ENCODE measurements at regions not wholly inside any gene's neighbourhood (a gene's known extent, or its start where the extent isn't known, plus 50 kb on each side); places are given as distances from the start of the nearest gene placed in this dataset.

GRCh38 chr6:62371453-62372210 lies 85.6 kb upstream of the KHDRBS2 start:
- Histone ChIP-seq H3K27ac (ENCODE audit: low read length) (no peak overlapping the region), H3K4me3 (ENCODE audit: low read length) (no peak overlapping the region), H3K4me2 (ENCODE audit: low read length) (no peak overlapping the region), H3K36me3 (ENCODE audit: low read depth, low read length) (no peaks in the 10 kb centered on the region), H3K4me1 (ENCODE audit: insufficient read depth, low read length) (no peaks in the 10 kb centered on the region), H3K9me2 (replicated peaks; ENCODE audit: low read length) (no peaks in the 10 kb centered on the region), H3F3A (ENCODE audit: low read length, unreplicated experiment) (no peaks in the 10 kb centered on the region), H3K27me3 (ENCODE audit: low read length) (no peaks in the 10 kb centered on the region), H3K9me3 (ENCODE audit: low read length) (no peaks in the 10 kb centered on the region), H2AFZ (ENCODE audit: low read length) (no peak overlapping the region), H4K20me1 (ENCODE audit: low read length) (no peaks in the 10 kb centered on the region), H3K9ac (ENCODE audit: low read length) (no peak overlapping the region), H3K79me2 (ENCODE audit: low read length) (no peaks in the 10 kb centered on the region)
- intact Hi-C loops (cut with micrococcal nuclease) = no loop called here
- ChIA-PET CTCF (no interaction called here), POLR2A (ENCODE audit: unreplicated experiment) (interaction anchor here (0.7 kb wide), 1 partner anchor 142 kb away, joined by 4 read pairs; no protein-coding TSS in a partner anchor)
- DNase-seq (peak; percentile 2), ATAC-seq (no peak)
- BruUV-seq (replicated peaks) = no TSS peak
- TF ChIP-seq EZH2phosphoT487 (IDR thresholded peaks at IDR 0.05; ENCODE audit: borderline replicate concordance, low read length) (no peak), EZH2 (IDR thresholded peaks at IDR 0.05; ENCODE audit: low read length, unreplicated experiment) (no peak), CTCF (conservative IDR thresholded peaks at IDR 0.05; ENCODE audit: low read depth, low read length) (no peak)

GRCh38 chr6:62367601-62368000 lies 81.6 kb upstream of the KHDRBS2 start:
- Histone ChIP-seq H3K9ac (ENCODE audit: low read length) (no peak overlapping the region), H3K9me2 (replicated peaks; ENCODE audit: low read length) (no peaks in the 10 kb centered on the region), H3K4me1 (ENCODE audit: insufficient read depth, low read length) (no peaks in the 10 kb centered on the region), H2AFZ (ENCODE audit: low read length) (no peak overlapping the region), H3K9me3 (ENCODE audit: low read length) (no peaks in the 10 kb centered on the region), H3K79me2 (ENCODE audit: low read length) (no peaks in the 10 kb centered on the region), H4K20me1 (ENCODE audit: low read length) (no peaks in the 10 kb centered on the region), H3K27me3 (ENCODE audit: low read length) (no peaks in the 10 kb centered on the region), H3F3A (ENCODE audit: low read length, unreplicated experiment) (no peaks in the 10 kb centered on the region), H3K27ac (ENCODE audit: low read length) (no peak overlapping the region), H3K36me3 (ENCODE audit: low read depth, low read length) (no peaks in the 10 kb centered on the region), H3K4me2 (ENCODE audit: low read length) (no peak overlapping the region), H3K4me3 (ENCODE audit: low read length) (no peak overlapping the region)
- intact Hi-C loops (cut with micrococcal nuclease) = no loop called here
- CTCF ChIA-PET = no interaction called here
- DNase-seq (no peak), ATAC-seq (no peak)
- no TSS peak for BruUV-seq (replicated peaks)
- TF ChIP-seq CTCF (conservative IDR thresholded peaks at IDR 0.05; ENCODE audit: low read depth, low read length) (no peak), EZH2phosphoT487 (IDR thresholded peaks at IDR 0.05; ENCODE audit: borderline replicate concordance, low read length) (no peak), EZH2 (IDR thresholded peaks at IDR 0.05; ENCODE audit: low read length, unreplicated experiment) (no peak)
- POLR2A ChIA-PET (ENCODE audit: unreplicated experiment) = no interaction called here

- intact Hi-C loops (cut with micrococcal nuclease) = no loop called here
- no peak overlapping the region for H3K9ac ChIP-seq (ENCODE audit: low read length)
- TF ChIP-seq CTCF (conservative IDR thresholded peaks at IDR 0.05; ENCODE audit: low read depth, low read length) (no peak), EZH2 (IDR thresholded peaks at IDR 0.05; ENCODE audit: low read length, unreplicated experiment) (no peak), EZH2phosphoT487 (IDR thresholded peaks at IDR 0.05; ENCODE audit: borderline replicate concordance, low read length) (no peak)
These were observed 76.1 kb upstream of the KHDRBS2 start for GRCh38 chr6:62362097-62362496.

More at GRCh38 chr6:62362097-62362496, 76.1 kb upstream of the KHDRBS2 start:
- Histone ChIP-seq H3F3A (ENCODE audit: low read length, unreplicated experiment) (no peaks in the 10 kb centered on the region), H3K4me3 (ENCODE audit: low read length) (no peak overlapping the region), H2AFZ (ENCODE audit: low read length) (no peak overlapping the region), H3K9me2 (replicated peaks; ENCODE audit: low read length) (no peaks in the 10 kb centered on the region), H3K27me3 (ENCODE audit: low read length) (no peaks in the 10 kb centered on the region), H3K9me3 (ENCODE audit: low read length) (no peaks in the 10 kb centered on the region), H3K4me2 (ENCODE audit: low read length) (no peak overlapping the region), H3K4me1 (ENCODE audit: insufficient read depth, low read length) (no peaks in the 10 kb centered on the region), H3K27ac (ENCODE audit: low read length) (no peak overlapping the region), H3K79me2 (ENCODE audit: low read length) (no peaks in the 10 kb centered on the region), H3K36me3 (ENCODE audit: low read depth, low read length) (no peaks in the 10 kb centered on the region), H4K20me1 (ENCODE audit: low read length) (no peaks in the 10 kb centered on the region)
- no peak for DNase-seq
- no TSS peak for BruUV-seq (replicated peaks)
- no peak for ATAC-seq
- POLR2A ChIA-PET (ENCODE audit: unreplicated experiment) = no interaction called here
- CTCF ChIA-PET = no interaction called here
